ENCODE measurements at regions not wholly inside any gene's neighbourhood (a gene's known extent, or its start where the extent isn't known, plus 50 kb on each side); places are given as distances from the start of the nearest gene placed in this dataset.
A peak's percentile ranks its signal among the peaks of the same experiment; 100 is the strongest.

GRCh38 chr3:146382386-146382785 is 87.0 kb downstream of the PLSCR2 start:
- TF ChIP-seq POLR2AphosphoS5 (IDR thresholded peaks at IDR 0.05) (no peak), EP300 (IDR thresholded peaks at IDR 0.05) (no peak)
- ATAC-seq = no peak
- WGBS, 2 donors (ENCODE audit: low coverage in 1 of 2) = 100% methylated on average over 1 of the region's 1 CpG

GRCh38 chr3:146380046-146380445 is 89.3 kb downstream of the PLSCR2 start:
- TF ChIP-seq POLR2A (IDR thresholded peaks at IDR 0.05) = no peak
- TF ChIP-seq CTCF (IDR thresholded peaks at IDR 0.05) = no peak
- no peak for TF ChIP-seq POLR2AphosphoS5 (IDR thresholded peaks at IDR 0.05)
- TF ChIP-seq EP300 (IDR thresholded peaks at IDR 0.05) = no peak
- no peaks in the 10 kb centered on the region for H3K4me1 ChIP-seq
- H3K9me3 ChIP-seq = no peaks in the 10 kb centered on the region
- no peak overlapping the region for H3K27ac ChIP-seq
- no peak for ATAC-seq
- no peaks in the 10 kb centered on the region for H3K36me3 ChIP-seq
- no peak overlapping the region for H3K4me3 ChIP-seq
- 67 to 79% methylated on average over 2 of the region's 2 CpGs for WGBS, 2 donors (ENCODE audit: low coverage in 1 of 2)
- H3K27me3 ChIP-seq = no peaks in the 10 kb centered on the region

More at GRCh38 chr3:146382386-146382785, 87.0 kb downstream of the PLSCR2 start:
- Histone ChIP-seq H3K9me3 (no peaks in the 10 kb centered on the region), H3K4me3 (no peak overlapping the region), H3K36me3 (no peaks in the 10 kb centered on the region), H3K27ac (no peak overlapping the region), H3K27me3 (no peaks in the 10 kb centered on the region), H3K4me1 (no peaks in the 10 kb centered on the region)

GRCh38 chr3:146375219-146375618 is 94.1 kb downstream of the PLSCR2 start:
- Histone ChIP-seq H3K27ac (peak overlapping the region in 1 of 4 donors; percentile 12), H3K27me3 (no peaks in the 10 kb centered on the region), H3K36me3 (no peaks in the 10 kb centered on the region), H3K9me3 (peaks cover 0 to 21% (median 0%) of the 10 kb centered on the region in 3 donors), H3K4me1 (no peaks in the 10 kb centered on the region), H3K4me3 (no peak overlapping the region)
- TF ChIP-seq CTCF (IDR thresholded peaks at IDR 0.05) (no peak), POLR2A (IDR thresholded peaks at IDR 0.05) (no peak), POLR2AphosphoS5 (IDR thresholded peaks at IDR 0.05) (no peak), EP300 (IDR thresholded peaks at IDR 0.05) (no peak)
- ATAC-seq = no peak
- WGBS, 2 donors (ENCODE audit: low coverage in 1 of 2) = 50 to 54% methylated on average over 3 of the region's 3 CpGs

GRCh38 chr3:146374146-146374545 is 95.2 kb downstream of the PLSCR2 start:
- TF ChIP-seq POLR2AphosphoS5 (IDR thresholded peaks at IDR 0.05) = no peak
- no peak for TF ChIP-seq CTCF (IDR thresholded peaks at IDR 0.05)
- no peak for TF ChIP-seq EP300 (IDR thresholded peaks at IDR 0.05)
- TF ChIP-seq POLR2A (IDR thresholded peaks at IDR 0.05) = no peak
- Histone ChIP-seq H3K4me3 (no peak overlapping the region), H3K4me1 (no peaks in the 10 kb centered on the region), H3K36me3 (no peaks in the 10 kb centered on the region), H3K27ac (no peak overlapping the region), H3K9me3 (peaks cover 0 to 21% (median 0%) of the 10 kb centered on the region in 3 donors), H3K27me3 (no peaks in the 10 kb centered on the region)
- 29 to 44% methylated on average over 2 of the region's 2 CpGs for WGBS, 2 donors (ENCODE audit: low coverage in 1 of 2)
- ATAC-seq = no peak

- H3K27ac ChIP-seq = no peak overlapping the region
- peaks cover 0 to 21% (median 0%) of the 10 kb centered on the region in 3 donors for H3K9me3 ChIP-seq
- no peak for ATAC-seq
- H3K36me3 ChIP-seq = no peaks in the 10 kb centered on the region
- 90 to 100% methylated on average over 1 of the region's 1 CpG for WGBS, 2 donors (ENCODE audit: low coverage in 1 of 2)
- H3K4me1 ChIP-seq = no peaks in the 10 kb centered on the region
- TF ChIP-seq EP300 (IDR thresholded peaks at IDR 0.05) (no peak), CTCF (IDR thresholded peaks at IDR 0.05) (no peak), POLR2AphosphoS5 (IDR thresholded peaks at IDR 0.05) (no peak), POLR2A (IDR thresholded peaks at IDR 0.05) (no peak)
- H3K27me3 ChIP-seq = no peaks in the 10 kb centered on the region
- H3K4me3 ChIP-seq = no peak overlapping the region
Observed at GRCh38 chr3:146371902-146372301, 97.5 kb downstream of the PLSCR2 start.
